HG02678 (cell line): ENCODE measurements at regions not wholly inside any gene's neighbourhood (a gene's known extent, or its start where the extent isn't known, plus 50 kb on each side); places are given as distances from the start of the nearest gene placed in this dataset.
"Not testable (repeated sequence)": the region's sequence is repeated elsewhere in the genome, so short reads cannot be mapped to it uniquely, and the experiment has no call there.

Experiments
- ATAC-seq: cut with Tn5 transposase; IDR thresholded peaks from one replicate; pipeline ENCODE4 v1.9.1; 2021; ENCODE audit warnings: mild to moderate bottlenecking, moderate library complexity; ENCODE audit not compliant: unreplicated experiment

- no peak for ATAC-seq
Observed at GRCh38 chr3:118075873-118076272, 958.8 kb downstream of the IGSF11 start.

DNA sequence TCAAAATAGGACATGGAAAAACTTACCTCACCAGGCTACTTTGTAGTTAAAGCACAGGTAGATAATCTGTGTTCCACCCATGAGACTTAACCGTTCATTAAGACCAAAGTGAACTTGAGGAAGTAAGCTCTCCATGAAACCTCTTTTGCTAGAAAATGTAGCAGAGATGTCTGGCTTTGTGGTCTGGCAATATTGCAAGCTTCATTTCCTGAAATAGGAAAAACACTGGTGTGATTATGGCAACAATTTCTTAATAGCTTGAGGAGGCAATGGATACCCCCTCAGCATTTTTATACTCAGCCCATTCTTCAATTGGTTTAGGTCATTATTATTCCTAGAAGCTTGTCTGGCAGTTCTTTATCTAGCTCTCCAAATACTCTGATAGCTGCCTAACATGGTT is 957.3 kb downstream of the IGSF11 start:
- no peak for ATAC-seq

- ATAC-seq, result no peak
Observed at GRCh38 chr3:118080889-118081288, 953.8 kb downstream of the IGSF11 start.

GRCh38 chr3:118088696-118089095 is 946.0 kb downstream of the IGSF11 start:
- no peak for ATAC-seq

GRCh38 chr3:118089563-118089962 is 945.1 kb downstream of the IGSF11 start:
- ATAC-seq, result no peak

DNA sequence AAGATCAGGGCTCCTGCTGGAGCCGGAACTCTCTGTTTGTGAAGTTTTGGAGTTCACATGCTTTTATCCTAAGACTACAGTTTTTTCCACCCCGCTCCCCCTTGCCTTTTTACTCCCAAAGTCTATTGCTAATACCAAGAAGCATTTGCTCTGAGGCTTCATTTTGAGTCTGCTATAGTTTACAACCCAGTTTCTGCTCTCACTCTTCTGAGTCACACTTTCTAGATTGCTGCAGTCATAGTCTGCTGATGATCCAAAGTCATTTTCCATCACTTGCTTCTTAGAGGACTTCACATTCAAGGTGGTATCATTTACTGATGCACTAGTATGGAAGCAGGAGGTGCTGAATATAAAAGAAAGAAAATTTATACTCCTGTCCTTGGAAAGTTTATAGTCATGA is 937.4 kb downstream of the IGSF11 start:
- ATAC-seq, result no peak

- no peak for ATAC-seq
Observed at GRCh38 chr3:118097660-118098059, 937.0 kb downstream of the IGSF11 start.

GRCh38 chr3:118098827-118099226 is 935.8 kb downstream of the IGSF11 start:
- ATAC-seq, result no peak

GRCh38 chr3:118101891-118102290 is 932.8 kb downstream of the IGSF11 start:
- no peak for ATAC-seq

- no peak for ATAC-seq
Observed at GRCh38 chr3:118102737-118103136, 931.9 kb downstream of the IGSF11 start.

DNA sequence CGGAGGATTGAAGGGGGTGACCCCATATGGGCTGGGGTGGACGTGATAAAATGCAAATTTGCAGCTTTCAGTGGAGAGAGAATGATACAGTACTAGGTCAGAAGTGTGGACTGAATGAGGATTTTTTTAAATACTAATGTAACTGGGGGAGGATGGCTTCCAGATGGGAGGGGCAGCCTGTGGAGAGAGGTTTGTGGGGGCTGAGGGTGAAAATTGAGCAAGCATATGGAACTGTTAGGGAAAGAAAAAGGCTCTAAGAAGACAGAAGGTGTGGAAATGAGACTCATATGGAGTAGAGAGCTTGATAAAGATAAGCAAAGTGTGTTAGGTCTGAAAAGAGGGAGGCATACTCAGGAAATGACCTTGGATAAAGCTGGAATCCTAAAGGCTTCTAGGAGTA is 926.4 kb downstream of the IGSF11 start:
- no peak for ATAC-seq

- no peak for ATAC-seq
Observed at GRCh38 chr3:118108769-118109168, 925.9 kb downstream of the IGSF11 start.

- ATAC-seq, result no peak
Observed at GRCh38 chr3:118110211-118110610, 924.4 kb downstream of the IGSF11 start.

DNA sequence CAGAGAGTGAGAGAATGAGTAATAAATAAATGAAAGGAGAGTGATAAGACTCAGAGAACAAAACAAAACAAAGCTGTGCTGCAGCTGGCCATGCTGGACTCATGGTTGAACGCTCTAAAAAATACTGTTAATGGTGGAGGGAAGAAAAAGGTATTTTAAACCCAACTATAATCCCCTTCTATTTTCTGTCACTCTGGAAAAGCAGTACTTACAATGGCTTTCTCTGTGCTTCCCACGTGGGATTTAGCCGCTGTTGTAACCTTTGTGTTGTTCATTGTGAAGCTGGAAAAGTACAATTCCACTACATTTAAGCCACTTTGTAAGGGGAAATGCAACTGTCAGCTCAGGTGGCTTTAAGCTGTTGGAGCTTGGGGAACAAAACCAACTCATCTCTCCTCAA is 917.7 kb downstream of the IGSF11 start:
- no peak for ATAC-seq

GRCh38 chr3:118126751-118127150 is 907.9 kb downstream of the IGSF11 start:
- ATAC-seq, result no peak

GRCh38 chr3:118127992-118128391 is 906.7 kb downstream of the IGSF11 start:
- no peak for ATAC-seq

DNA sequence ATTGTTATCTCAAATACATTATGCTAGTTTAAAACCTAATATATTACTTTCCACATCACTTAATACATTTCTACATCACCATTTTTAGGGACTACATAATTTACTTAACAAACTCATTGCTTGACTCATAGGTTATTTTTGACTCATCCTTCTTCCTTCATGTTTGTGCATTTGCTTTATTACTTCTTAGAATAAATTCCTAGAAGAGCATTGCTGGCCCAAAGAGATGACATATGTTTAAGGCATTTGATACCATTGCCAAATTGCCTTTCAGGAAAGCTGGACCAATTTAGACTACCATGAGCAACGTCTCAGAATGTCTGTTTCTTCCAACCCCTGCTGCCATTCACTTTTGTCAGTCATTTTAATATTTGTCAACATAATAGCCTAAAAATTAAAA is 905.8 kb downstream of the IGSF11 start:
- no peak for ATAC-seq

DNA sequence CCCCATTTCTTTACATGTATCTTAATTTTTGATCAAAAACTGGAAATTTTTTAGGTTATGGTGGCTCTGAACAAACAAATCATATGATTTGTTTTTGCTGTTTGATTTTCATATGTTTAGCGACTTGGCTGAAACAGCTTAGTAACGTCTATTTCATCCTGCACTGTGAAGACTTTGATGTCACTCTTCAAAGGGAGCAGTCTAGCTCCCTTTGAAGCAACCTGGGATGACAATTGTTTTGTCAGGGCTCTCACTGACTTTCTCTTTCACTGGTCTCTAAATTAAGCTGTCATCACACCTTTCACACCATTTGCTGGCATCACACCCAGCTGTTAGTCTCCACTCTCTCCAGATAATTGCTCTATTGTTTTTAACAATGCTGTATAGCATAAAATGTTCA is 896.9 kb downstream of the IGSF11 start:
- ATAC-seq, result no peak

GRCh38 chr3:118144919-118145318 is 889.7 kb downstream of the IGSF11 start:
- no peak for ATAC-seq

GRCh38 chr3:118146658-118147375 is 887.8 kb downstream of the IGSF11 start:
- ATAC-seq, result no peak

- ATAC-seq, result no peak
Observed at GRCh38 chr3:118151164-118151563, 883.5 kb downstream of the IGSF11 start.

DNA sequence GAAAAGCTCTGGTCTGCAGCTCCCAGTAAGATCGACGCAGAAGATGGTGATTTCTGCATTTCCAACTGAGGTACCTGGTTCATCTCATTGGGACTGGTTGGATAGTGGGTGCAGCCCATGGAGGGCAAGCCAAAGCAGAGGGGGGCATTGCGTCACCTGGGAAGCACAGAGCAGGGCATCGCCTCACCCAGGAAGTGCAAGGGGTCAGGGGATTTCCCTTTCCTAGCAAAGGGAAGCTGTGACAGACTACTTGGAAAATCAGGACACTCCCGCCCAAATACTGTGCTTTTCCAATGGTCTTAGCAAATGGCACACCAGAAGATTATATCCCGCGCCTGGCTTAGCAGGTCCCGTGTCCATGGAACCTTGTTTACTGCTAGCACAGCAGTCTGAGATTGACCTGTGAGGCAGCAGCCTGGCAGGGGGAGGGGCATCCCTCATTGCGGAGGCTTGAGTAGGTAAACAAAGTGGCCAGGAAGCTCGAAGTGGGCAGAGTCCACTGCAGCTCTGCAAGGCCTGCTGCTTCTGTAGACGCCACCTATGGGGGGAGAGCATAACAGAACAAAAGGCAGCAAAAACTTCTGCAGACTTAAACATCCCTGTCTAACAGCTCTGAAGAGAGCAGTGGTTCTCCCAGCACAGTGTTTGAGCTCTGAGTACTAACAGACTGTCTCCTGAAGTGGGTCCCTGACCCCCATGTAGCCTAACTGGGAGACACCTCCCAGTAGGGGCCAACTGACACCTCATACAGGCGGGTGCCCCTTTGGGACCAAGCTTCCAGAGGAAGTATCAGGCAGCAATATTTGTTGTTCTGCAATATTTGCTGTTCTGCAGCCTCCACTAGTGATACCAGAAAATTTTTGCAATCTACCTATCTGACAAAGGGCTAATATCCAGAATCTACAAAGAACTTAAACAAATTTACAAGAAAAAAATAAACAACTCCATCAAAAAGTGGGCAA is 871.7 kb downstream of the IGSF11 start:
- ATAC-seq, result not testable (repeated sequence)
